Panc1 (cell line): ENCODE measurements at regions not wholly inside any gene's neighbourhood (a gene's known extent, or its start where the extent isn't known, plus 50 kb on each side); places are given as distances from the start of the nearest gene placed in this dataset.

Experiments
- CTCF ChIP-seq: fragments of 450-650 bp; IDR thresholded peaks from 2 replicates; pipeline ENCODE4 v1.5.1; 2017; ENCODE audit warnings: mild to moderate bottlenecking
- SIN3A ChIP-seq: IDR thresholded peaks from 2 replicates; pipeline ENCODE4 v1.6.1; 2012; ENCODE audit warnings: low read depth, mild to moderate bottlenecking, low read length, moderate library complexity, borderline replicate concordance; ENCODE audit not compliant: insufficient read depth

DNA sequence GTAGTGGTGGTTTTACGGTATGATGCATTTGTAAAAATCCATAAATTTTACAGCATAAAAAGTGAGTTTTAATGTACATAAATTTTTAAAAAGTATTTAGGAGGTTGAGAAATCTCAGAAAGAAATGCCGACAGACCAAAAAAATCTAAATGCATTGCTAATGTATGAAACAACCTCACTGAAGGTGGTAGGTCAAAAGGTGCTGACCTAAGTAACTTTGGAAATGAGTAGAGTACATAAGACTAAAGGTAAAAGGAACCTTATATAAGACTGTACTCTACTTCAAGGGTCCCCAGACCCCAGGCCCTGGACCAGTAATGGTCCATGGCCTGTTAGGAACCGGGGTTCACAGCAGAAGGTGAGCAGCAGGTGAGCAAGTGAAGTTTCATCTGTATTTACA lies 163.4 kb downstream of the COL6A3 start:
- TF ChIP-seq SIN3A = no peak
- no peak for TF ChIP-seq CTCF
